SU-DHL-6 (cell line): ENCODE measurements at regions not wholly inside any gene's neighbourhood (a gene's known extent, or its start where the extent isn't known, plus 50 kb on each side); places are given as distances from the start of the nearest gene placed in this dataset.

ENCODE experiments used
- H2AFZ ChIP-seq: fragments of 200-600 bp; sonication (generic); 2 replicates; pipeline ENCODE4 v1.6.1; 2014; ENCODE audit warnings: low read depth, mild to moderate bottlenecking, moderate library complexity, mixed read lengths, antibody characterized with exemption, low read length; ENCODE audit not compliant: severe bottlenecking
- H3F3A ChIP-seq: fragments of 200-600 bp; shearing (Covaris generic); 2 replicates; pipeline ENCODE4 v1.6.0; 2016; ENCODE audit warnings: antibody characterized with exemption, mild to moderate bottlenecking; ENCODE audit not compliant: insufficient read depth
- H3K27ac ChIP-seq: fragments of 200-600 bp; sonication (generic); 2 replicates; pipeline ENCODE4 v1.5.1; 2016; ENCODE audit warnings: low read depth, mild to moderate bottlenecking, low read length, moderate library complexity, mixed read lengths
- H3K27me3 ChIP-seq: fragments of 200-600 bp; sonication (generic), shearing (Covaris generic); 2 replicates; pipeline ENCODE4 v1.6.0; 2014; ENCODE audit warnings: mild to moderate bottlenecking, low read length
- H3K36me3 ChIP-seq: fragments of 200-600 bp; sonication (generic); 2 replicates; pipeline ENCODE4 v1.6.1; 2014; ENCODE audit warnings: mild to moderate bottlenecking, low read length, mixed read lengths
- H3K4me2 ChIP-seq: fragments of 300-600, 200-600 bp; shearing (Covaris generic), sonication (generic); 2 replicates; pipeline ENCODE4 v1.6.0; 2014; ENCODE audit warnings: low read length, low read depth, mild to moderate bottlenecking; ENCODE audit not compliant: poor library complexity, severe bottlenecking
- H3K4me3 ChIP-seq: fragments of 200-600 bp; sonication (generic); 2 replicates; pipeline ENCODE4 v1.5.1; 2014; ENCODE audit warnings: antibody characterized with exemption, low read length, mild to moderate bottlenecking, mixed read lengths; ENCODE audit not compliant: insufficient read depth, poor library complexity, severe bottlenecking
- H3K79me2 ChIP-seq: fragments of 200-600 bp; sonication (generic); 2 replicates; pipeline ENCODE4 v1.6.1; 2014; ENCODE audit warnings: mild to moderate bottlenecking, low read length, moderate library complexity; ENCODE audit not compliant: insufficient read depth
- H3K9ac ChIP-seq: fragments of 200-600 bp; sonication (generic); 2 replicates; pipeline ENCODE4 v1.7.0; 2014; ENCODE audit warnings: mild to moderate bottlenecking, low read length
- H3K9me2 ChIP-seq: fragments of 200-600 bp; sonication (generic); replicated peaks from 2 replicates; pipeline ENCODE4 v1.6.1; 2014; ENCODE audit warnings: low read length; ENCODE audit not compliant: insufficient read depth
- H3K9me3 ChIP-seq: fragments of 200-600 bp; sonication (generic); 2 replicates; pipeline ENCODE4 v1.6.1; 2014; ENCODE audit warnings: low read length, mixed read lengths; ENCODE audit not compliant: insufficient read depth
- H4K20me1 ChIP-seq: fragments of 200-600 bp; sonication (generic); 2 replicates; pipeline ENCODE4 v1.6.1; 2014; ENCODE audit warnings: low read depth, mild to moderate bottlenecking, antibody characterized with exemption, low read length, moderate library complexity, mixed read lengths
- CTCF ChIP-seq: fragments of 200-600 bp; sonication (generic); IDR thresholded peaks from one replicate; pipeline ENCODE4 v1.5.1; 2017; ENCODE audit warnings: antibody characterized with exemption, mild to moderate bottlenecking, low read length, moderate library complexity; ENCODE audit not compliant: insufficient read depth, poor library complexity, severe bottlenecking
- EZH2phosphoT487 ChIP-seq: fragments of 200-600 bp; sonication (generic), shearing (Covaris generic); conservative IDR thresholded peaks from 2 replicates; pipeline ENCODE4 v1.6.1; 2018; ENCODE audit warnings: mild to moderate bottlenecking, antibody characterized with exemption, low read length, moderate library complexity, mixed read lengths

GRCh38 chr1:157247005-157247763 is 109.0 kb upstream of the ETV3 start:
- Histone ChIP-seq H3K27me3 (no peaks in the 10 kb centered on the region), H2AFZ (no peak overlapping the region), H3K9me2 (no peaks in the 10 kb centered on the region), H3K79me2 (no peaks in the 10 kb centered on the region), H4K20me1 (no peaks in the 10 kb centered on the region), H3K9me3 (no peaks in the 10 kb centered on the region), H3K27ac (no peak overlapping the region), H3K9ac (no peak overlapping the region), H3F3A (no peaks in the 10 kb centered on the region), H3K4me2 (no peak overlapping the region), H3K4me3 (no peak overlapping the region), H3K36me3 (no peaks in the 10 kb centered on the region)
- TF ChIP-seq CTCF (no peak), EZH2phosphoT487 (no peak)

DNA sequence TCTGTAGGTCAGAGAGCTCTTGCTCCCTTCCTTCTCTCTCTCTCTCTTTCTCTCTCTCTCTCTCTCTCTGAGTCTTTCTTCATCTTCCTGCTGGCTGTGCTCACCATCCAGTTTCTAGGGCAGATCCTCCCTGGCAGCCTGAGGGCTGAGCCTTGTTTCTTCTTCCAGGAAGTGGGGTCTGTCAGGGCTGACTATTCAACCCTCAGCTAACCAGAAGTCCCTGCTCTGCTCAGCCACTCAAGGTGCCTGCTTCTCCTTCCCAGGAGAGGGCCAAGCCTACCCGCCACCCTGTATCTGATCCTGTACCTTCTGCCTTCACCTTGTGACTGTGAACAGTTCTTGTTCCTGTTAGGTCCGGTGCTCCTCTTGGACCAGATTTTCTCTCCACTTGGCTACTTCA is 107.6 kb upstream of the ETV3 start:
- Histone ChIP-seq H2AFZ (no peak overlapping the region), H3K27ac (no peak overlapping the region), H3K36me3 (no peaks in the 10 kb centered on the region), H3K9ac (no peak overlapping the region), H3K27me3 (no peaks in the 10 kb centered on the region), H3F3A (no peaks in the 10 kb centered on the region), H3K9me3 (no peaks in the 10 kb centered on the region), H3K4me2 (no peak overlapping the region), H3K9me2 (no peaks in the 10 kb centered on the region), H3K79me2 (no peaks in the 10 kb centered on the region), H4K20me1 (no peaks in the 10 kb centered on the region), H3K4me3 (no peak overlapping the region)
- TF ChIP-seq EZH2phosphoT487 (no peak), CTCF (no peak)

GRCh38 chr1:157241185-157241538 is 103.0 kb upstream of the ETV3 start:
- no peaks in the 10 kb centered on the region for H3K36me3 ChIP-seq
- TF ChIP-seq CTCF, result no peak
- no peak for TF ChIP-seq EZH2phosphoT487
- no peaks in the 10 kb centered on the region for H3K9me2 ChIP-seq
- no peaks in the 10 kb centered on the region for H3K9me3 ChIP-seq
- no peak overlapping the region for H3K9ac ChIP-seq
- H3K79me2 ChIP-seq, result no peaks in the 10 kb centered on the region
- H2AFZ ChIP-seq, result no peak overlapping the region
- H3K4me2 ChIP-seq, result no peak overlapping the region
- H3K4me3 ChIP-seq, result no peak overlapping the region
- no peaks in the 10 kb centered on the region for H4K20me1 ChIP-seq
- no peaks in the 10 kb centered on the region for H3K27me3 ChIP-seq
- H3F3A ChIP-seq, result no peaks in the 10 kb centered on the region
- H3K27ac ChIP-seq, result no peak overlapping the region
